ENCODE measurements at regions not wholly inside any gene's neighbourhood (a gene's known extent, or its start where the extent isn't known, plus 50 kb on each side); places are given as distances from the start of the nearest gene placed in this dataset.
A peak's percentile ranks its signal among the peaks of the same experiment; 100 is the strongest.

DNA sequence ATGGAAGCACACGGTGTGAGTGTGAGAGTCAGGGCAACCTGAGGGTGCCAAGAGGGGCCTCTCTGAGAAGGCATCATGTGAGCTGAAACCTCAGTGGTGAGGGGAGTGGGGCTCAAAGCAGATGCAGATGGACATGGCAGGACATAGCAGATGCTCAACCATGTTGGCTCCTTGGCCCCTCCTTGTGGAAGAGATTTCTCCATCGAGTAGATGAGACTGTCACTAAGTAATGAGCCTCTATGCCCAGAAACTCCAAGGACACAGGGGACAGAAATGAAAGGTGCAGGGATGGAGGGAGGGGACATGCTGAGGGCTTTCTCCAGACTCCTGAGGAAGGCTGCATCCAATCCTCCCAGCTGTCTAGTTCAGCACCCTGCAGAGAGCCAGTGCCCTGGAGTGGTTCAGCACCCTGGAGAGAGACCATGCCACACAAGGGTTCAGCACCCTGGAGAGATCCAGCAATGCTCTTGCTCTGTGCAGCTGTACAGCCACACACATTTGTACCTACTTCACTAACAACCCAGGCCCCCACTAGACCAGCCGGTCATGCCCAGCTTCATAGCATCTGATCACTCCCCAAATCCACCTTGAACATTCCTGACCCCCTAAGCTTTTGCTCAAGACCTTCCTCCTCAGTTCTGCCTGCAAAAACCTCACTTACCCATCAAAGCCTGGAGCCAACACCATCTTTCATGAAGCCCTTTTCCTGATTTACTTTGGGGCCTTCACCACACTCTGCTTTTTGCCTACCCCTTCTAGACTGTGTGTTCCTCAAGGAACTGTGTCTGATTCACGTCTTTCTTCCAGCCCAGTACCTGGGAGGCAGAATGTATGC is 252.0 kb downstream of the CTTN start:
- peak; percentile 81 for DNase-seq (ENCODE audit: low spot score)

DNA sequence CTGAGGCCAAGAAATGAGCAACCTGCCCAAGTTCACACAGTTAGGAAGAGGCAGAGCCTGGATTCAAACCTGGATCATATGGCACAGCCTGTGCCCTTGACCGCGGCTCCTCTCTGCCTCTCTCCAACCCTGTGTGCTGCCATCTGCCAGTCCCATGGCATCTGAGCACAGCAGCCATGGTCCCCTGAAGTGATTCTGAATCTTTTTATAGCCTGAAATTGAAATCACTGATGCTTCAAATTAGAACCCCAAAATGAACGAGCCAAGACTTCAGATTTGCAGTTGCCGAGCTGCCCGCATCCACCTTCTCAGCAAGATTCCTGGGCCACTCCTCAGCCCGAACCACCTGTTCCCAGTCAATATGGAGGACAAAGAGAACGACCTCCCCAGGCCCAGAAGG is 252.7 kb downstream of the CTTN start:
- no peak for DNase-seq (ENCODE audit: low spot score)

DNA sequence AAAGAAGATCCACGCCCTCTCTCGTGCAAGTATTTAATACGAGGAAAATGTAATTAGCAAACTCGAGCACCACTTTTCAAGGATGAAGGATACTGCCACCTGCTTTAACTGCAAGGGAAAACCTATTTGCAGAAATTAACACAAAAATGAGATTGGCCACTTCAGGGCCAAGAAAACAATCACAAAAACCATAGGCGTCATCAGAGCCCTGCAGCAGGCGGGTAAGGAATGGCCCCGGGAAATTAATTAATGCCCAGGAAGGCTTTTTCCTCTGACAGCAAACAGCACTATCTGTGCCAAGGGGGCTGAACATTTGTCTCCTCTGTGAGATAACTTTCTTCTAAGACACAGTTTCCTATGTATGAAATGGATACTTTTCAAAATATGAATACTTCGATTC is 255.7 kb downstream of the CTTN start:
- no peak for DNase-seq (ENCODE audit: low spot score)

DNA sequence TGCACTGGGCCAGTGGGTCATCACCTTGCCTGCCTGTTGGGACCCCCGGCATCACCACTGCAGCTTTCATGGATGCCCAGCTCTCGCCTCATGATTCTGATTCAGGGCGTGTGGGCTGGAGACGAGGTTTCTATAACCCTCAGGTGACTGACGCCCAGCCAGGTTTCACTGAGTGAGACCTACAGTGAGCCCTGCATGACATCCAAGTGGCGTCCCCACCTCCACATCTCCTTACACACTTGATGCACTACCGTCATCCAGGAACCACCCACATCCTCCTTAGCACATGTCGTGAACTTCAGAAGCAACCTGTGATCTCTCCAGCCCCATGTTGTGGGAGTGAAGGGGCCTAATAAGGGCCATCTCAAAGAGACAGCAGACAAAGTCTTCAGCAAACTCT is 257.5 kb downstream of the CTTN start:
- DNase-seq (ENCODE audit: low spot score): no peak

DNA sequence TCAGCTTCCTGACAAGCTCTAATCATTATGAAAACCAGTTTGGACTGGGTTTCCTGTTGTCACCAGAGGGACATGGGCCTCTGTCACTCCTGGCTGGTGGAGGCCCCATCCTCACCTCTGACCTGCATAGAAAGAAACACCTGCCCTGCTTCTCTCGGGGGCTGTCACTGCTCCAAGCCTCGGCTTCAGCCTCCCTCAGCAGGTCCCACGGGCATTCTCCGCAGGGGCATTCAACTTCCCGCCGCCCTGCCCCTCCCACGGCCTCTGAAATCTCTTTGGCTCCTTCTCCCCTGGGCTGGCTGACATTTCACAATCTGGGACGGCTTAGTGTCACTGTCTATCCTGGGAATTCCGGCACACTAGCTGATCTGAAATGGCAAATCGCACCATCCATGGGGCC is 257.9 kb downstream of the CTTN start:
- no peak for DNase-seq (ENCODE audit: low spot score)

DNA sequence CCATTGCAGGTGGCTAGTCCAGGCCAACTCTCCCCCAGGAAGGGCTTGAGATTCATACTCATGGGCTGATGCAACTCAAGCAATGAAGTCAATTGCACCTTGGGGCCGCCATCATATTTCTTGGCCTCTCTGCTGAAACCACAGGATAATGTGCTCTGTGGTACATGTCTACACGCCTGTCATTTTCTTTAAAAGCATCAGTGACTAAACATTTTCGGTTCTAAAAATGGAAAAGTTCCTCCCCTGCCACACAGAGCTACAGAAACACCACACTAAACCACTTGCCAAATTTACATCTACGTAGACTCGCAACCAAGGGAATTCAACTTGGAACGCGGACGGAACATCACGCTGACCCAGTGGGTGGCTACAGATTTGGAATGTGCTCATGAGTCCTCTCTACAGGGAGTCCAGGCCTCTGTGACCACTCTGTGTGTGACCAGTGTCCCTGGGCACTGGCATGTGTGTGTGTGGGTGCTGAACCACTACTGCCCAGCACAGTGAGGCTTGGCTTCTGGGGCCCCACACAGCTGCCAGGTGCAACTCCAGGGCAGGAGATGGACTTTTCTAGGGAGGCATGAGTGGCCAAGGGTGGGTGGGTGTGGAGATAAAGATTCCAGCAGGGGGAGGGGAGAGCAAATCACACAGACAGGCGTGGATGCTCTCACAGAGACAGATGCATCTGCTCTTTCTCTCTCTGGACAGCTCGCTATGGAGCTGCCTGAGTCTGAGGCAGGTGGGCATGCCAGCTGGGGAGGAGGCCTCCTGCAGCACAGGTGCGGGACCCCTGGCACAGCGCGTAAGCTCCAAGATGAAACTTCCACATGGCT is 261.9 kb downstream of the CTTN start:
- DNase-seq (ENCODE audit: low spot score): no peak

DNA sequence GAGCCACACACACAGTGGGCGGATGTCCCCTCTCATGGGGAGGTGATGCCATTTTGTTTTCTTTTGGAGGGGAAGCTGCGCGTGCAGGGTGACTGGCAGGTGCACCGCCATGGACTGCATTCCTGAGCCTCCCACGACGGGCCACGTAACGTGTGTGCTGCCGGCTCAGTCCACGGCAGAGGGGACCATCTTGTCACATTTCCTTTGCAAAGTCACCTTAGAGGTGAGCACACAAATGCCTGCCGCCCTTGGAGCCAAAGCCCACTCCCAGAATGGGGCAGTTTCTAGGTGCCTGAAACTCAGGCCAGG is 262.5 kb downstream of the CTTN start:
- DNase-seq (ENCODE audit: low spot score): no peak

DNA sequence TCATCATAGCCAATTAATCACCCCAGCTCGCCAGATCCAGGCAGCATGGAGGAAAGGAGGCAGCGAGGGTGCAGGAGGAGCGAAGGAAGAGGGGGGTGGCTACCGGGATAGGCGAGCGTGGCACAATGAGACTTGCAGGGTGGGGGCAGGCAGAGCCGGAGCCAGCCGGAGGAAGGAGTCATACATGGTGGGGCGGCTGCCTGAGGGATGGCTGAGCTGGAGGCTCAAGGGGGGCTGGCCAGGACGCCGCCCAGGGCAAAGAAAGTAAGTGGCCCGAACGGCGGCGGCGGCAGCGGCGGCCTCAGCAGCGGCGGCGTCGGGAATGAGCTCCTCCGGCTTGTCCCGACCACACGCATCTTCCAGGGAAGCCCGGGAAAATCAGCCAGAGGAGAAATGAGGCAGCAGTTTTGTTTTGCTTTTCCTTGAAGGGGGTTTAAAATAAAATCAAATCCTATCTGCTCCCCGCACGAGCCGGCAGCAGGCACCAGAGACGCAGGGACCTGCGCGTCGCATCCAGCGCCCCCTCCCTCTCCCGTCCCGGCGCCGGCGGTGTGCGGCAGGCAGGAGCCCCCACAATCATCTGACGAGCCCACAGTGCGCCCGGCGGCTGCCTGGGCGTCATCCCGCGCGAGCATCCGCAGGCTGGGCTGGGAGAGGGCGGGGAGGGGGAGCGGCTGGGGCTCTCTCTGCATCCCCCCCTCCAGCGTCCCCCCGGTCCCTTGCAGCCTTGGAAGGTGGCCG is 263.6 kb downstream of the CTTN start:
- no peak for DNase-seq (ENCODE audit: low spot score)

DNA sequence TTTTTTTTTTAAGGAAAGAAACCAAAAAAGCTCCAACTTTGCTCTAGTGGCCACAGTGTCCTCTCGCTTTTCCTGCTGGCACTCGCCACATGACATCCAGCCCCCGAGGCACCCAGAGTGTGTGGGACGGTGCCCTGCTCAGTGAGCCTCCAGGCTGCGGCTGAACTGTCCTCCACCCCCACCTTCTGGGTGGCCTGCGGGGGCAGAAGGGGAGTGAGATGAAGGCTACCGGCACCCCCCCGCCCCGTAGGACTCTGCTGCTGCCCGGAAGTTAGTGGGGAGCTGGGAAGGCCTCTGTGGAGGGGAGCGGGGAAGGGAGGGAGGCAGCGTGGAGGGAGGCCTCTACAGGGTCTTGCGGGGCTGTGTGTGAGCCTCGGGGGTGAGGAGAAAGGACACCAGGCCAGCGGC is 264.4 kb downstream of the CTTN start:
- no peak for DNase-seq (ENCODE audit: low spot score)

DNA sequence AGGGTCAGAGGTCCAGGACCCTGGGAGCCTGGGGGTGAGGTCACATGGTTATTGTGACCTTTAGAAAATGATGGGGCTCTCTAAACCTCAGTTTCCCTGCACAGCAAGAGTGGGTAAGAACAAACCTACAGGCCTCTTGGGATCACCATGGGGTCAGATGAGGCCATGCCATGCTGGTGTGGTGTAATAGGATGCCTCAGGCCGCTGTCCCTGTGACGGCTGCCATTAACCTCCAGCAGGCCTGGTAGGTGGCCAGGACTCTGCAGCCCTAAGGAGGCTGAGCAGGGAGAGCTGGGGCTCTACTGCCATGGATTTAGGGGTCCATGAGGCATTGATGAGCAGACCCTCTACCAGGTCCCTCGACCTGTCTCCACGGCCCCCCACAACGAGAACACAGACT is 265.5 kb downstream of the CTTN start:
- no peak for DNase-seq (ENCODE audit: low spot score)

DNA sequence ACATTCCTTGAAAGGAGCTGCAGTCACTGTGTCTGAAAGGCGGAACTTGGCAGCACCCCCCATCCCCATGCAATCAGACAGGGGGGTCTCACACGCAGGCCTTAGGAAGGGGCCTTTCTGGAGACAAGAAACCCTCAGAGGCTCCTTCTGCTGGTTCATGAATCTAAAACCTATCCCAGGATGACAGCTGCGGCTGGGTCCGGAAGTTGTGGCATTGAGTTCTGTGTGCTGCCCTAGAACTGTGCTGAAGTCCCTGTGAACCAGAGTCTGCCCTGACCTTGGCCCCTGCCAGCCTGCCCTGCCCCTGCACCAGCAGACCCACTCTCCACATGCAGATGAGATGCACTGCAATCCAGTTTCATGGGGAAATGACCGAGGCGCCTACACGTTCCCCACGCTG is 268.0 kb downstream of the CTTN start:
- DNase-seq (ENCODE audit: low spot score): no peak

DNA sequence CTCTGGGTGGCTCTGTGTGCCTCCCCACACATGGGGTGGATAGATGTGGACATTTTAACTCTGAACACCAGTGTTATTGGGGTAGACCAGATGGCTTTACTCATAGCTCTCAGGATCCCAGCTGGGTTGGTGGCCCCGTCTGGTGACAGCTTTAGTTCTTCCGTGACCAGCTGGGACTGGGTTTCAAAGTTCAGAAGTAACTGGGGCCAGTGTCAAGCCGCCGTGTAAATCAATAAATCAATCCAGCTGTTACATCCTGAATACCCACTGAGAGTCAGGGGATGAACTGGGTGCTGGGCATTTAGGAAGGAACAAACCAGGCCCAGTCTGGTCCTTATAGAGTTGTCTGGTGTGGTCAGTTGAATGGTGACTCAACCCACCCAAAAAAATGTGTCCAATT is 269.4 kb downstream of the CTTN start:
- DNase-seq (ENCODE audit: low spot score): no peak

DNA sequence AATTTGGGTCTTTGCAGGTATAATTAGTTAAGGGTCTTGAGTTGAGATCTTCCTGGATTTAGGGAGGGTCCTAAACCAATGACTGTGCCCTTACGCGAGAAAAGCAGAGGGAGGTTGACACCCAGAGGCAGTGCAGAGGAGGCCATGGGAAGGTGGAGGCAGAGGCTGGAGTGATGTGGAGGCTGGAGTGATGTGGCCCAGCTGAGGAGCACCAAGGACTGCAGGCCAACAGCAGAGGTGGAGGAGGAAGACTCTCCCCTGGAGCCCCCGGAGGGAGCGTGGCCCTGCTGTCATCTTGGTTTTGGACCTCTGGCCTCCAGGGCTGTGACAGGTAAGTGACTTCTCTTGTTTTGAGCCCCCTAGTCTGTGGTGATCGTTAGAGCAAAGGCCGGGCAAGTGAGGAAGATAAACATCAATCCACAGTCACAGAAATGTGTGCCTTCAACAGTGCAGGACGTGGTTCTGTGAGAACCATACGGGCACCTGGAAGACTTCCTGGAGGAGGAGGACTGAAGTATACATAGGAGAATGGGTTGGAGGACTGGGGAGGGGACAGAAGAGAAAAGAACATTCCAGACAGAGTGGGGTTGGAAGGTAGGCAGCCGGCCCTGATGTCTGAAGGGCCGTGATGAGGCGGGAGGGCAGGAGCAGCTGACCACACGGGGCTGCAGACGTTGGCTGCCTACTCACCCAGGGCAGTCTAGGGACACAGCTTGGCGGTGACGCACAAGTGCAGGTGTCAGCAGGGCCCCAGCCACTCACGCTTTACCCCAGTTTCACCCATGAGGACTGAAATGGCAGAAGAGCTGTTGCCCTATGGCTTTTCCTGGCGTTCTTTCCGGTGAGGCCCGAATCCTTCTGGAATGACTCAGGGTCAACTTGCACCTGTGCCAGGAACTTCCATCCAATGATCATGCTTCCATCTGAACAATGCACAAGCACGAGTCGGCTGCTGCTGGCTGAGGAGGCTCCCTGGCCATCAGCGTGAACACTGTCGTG is 270.2 kb downstream of the CTTN start:
- DNase-seq (ENCODE audit: low spot score): no peak

DNA sequence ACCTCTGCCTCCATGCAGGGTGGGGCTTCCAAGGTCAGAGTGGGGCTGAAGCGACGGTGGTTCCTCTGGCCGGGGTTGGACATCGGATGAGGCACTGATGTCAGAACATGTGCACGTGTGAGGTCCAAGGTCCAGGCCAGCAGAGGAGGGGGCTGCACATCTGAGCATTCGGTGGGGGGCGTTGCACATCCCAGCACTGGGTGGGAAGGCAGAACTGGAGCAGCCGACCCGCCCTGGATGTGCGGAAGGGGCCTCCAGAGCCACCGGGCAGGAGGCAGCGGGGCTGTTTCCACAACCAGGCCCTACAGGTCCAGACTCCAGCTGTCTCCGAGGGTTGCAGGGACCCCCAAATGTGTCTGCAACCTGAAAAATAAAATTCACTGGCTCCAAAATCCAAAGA is 271.0 kb downstream of the CTTN start:
- DNase-seq (ENCODE audit: low spot score): no peak

DNA sequence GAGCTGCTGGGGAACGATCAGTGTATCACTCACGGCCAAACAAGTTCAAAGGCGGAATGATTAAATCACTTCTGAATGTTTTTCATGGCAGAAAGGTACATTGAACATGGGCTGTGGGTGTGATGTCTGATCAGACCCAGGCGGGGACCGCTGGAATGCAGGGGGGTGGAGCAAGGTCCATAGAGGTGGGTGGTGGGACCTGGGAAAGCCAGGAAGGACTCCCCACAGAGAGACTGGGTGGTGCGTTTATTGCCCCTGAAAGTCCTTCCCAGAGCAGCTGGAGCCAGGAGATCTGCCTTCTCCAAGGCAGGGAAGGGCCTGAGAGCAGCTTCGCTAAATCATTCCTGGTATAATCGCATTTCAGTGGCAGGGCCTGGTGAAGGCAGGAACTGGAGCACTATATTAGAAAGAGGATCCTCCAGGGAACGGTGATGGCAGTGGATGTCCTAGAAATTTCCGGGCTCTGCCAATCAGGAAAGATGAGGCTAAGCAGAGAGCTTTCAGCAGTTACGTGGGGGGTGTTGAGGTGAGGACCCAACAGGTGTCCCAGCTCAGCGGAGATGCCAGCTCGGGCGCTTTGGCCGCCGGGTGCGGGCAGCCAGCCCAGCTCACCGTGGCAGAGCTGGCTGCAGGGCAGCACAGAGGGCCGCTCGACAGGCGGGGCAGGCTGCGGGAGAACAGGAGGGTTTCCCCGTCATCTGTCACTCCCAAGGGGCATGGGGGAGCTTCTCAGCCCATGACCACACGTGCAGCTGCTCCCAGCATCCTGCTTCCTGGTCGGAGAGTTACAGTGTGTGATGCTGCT is 271.7 kb downstream of the CTTN start:
- DNase-seq (ENCODE audit: low spot score): no peak

DNA sequence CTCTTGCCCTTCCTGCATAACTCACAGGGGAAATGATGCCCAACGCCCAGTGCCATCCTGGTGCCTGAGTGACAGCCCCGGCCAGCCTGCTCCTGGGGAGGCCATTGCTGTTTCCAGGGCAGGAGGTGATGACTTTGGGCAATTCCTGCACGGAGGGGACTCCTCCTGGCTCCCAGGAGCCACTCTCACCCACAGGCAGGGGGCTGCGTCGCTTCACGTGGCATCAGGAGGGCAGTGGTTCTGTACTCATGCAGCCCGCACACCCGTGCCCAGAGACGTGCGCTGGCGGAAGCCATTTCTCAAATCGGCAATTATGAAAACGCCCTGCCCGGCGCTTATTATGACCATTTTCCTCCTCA is 272.3 kb downstream of the CTTN start:
- DNase-seq (ENCODE audit: low spot score): no peak

DNA sequence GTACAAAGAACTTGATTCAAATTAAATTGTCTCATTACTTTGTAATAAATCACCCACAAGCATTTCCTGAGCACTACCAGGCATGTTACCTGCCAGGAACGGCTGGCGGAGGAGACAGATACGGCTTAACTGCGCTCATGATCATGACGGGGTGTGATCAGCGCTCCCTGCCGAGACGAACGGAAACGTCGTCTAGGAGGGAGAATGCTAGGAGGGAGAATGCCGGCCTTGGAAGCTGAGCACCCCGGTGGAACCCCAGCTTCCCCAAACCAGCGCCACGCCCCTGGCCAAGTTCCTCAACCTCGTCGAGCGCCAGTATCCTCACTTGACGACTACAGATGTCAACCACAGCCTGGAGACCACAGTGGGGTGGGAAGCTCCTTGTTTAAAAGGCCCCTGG is 272.8 kb downstream of the CTTN start:
- no peak for DNase-seq (ENCODE audit: low spot score)

DNA sequence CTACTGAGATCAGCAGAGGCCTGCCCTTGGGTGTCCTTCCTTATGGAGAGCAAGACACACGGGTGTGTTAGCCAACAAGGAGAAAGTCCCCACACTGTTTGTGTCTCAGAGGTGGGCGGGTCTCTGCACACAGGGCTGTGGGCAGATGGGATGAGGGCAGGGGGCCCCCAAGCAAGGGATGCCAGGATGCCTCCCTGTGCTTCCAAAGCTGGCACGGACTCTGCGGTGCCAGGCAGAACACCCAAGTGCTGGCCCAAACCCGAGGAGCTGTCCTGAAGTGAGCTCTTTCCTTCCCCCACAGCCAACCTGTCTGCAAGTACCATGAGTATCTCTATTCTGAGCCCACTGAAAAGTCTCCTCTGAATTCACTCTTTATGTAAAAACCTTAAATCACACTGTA is 273.3 kb downstream of the CTTN start:
- no peak for DNase-seq (ENCODE audit: low spot score)

DNA sequence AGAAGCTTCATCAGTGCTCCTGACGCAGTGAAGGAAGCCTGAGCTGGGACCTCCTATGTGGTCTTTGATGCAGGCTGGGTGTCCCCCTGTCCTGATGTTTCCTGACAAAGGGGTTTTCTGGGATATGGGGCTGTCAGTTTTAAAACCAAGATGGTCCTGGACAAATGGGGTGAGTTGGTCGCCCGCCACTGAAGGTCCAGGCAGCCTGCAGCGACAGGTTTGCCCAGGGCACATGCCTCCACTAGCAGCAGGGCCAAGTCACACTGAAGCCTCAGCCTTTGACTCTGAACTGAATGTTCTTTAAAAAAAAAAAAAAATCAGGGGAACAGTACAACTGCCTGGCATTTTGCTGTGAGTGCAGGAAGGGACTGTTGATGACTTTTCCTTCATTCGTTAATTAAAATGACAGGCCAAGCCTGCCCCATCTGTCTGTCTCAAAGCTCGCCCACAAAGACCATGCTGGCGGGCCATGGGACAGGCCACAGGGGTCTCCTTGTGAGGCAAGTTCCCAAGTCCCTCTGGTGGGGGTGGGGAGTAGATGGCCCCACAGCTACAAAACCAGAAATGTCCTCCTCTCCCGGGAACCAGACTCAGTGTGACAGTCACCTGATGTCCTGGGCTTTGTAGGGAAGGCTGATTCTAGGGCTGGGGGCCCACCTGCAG is 274.8 kb downstream of the CTTN start:
- no peak for DNase-seq (ENCODE audit: low spot score)

DNA sequence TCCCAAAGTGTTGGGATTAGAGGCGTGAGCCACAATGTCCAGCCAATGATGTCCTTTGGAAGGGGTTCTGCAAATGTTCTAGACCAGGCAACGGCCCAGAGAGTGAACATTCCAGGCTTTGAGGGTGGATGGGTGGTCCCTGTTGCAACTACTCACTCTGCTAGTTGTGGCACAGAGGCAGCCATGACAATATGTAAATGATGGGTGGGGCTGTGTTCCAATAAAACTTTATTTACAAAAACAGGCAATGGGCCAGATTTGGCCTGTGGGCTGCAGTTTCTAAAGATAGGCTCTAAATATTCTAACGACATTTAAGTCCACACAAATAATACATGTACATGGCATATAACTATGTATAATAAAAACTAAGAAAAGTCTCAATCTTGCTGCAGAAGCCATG is 276.3 kb downstream of the CTTN start:
- no peak for DNase-seq (ENCODE audit: low spot score)

Data from LoVo (cell line).